Kidney (tissue), 13 donors: ENCODE measurements at regions not wholly inside any gene's neighbourhood (a gene's known extent, or its start where the extent isn't known, plus 50 kb on each side); places are given as distances from the start of the nearest gene placed in this dataset.

Source experiments
- DNase-seq, 5 donors: peaks; one replicate each; pipeline ENCODE4 v3.0.0-alpha.2; 2013 to 2020
- FAIRE-seq: peaks from 2 replicates; lab custom pipeline; 2012; peaks lifted over from hg19 to GRCh38; lab: Jason Lieb, UNC
- H3K27ac ChIP-seq, 2 donors: one replicate each; pipeline ENCODE4 v1.7.0; 2013; ENCODE audit warnings: low read depth in 2 of 2, low read length in 2 of 2, inconsistent platforms in 1 of 2
- H3K27me3 ChIP-seq: one replicate; pipeline ENCODE4 v1.7.1; 2013; ENCODE audit warnings: low read length, inconsistent platforms; ENCODE audit not compliant: control insufficient read depth, insufficient read depth
- H3K36me3 ChIP-seq, 3 donors: one replicate each; pipeline versions ENCODE4 v1.7.0 to v1.7.1; 2013; ENCODE audit warnings: low read length in 3 of 3, control low read depth in 1 of 3, inconsistent platforms in 1 of 3; ENCODE audit not compliant: insufficient read depth in 3 of 3, control insufficient read depth in 2 of 3
- H3K4me1 ChIP-seq, 3 donors: one replicate each; pipeline versions ENCODE4 v1.7.0 to v1.7.1; 2013; ENCODE audit warnings: low read length in 3 of 3, inconsistent platforms in 1 of 3, low read depth in 1 of 3; ENCODE audit not compliant: control insufficient read depth in 2 of 3, insufficient read depth in 2 of 3
- H3K4me3 ChIP-seq, 3 donors: one replicate each; pipeline versions ENCODE4 v1.7.0 to v1.8.1; 2013; ENCODE audit warnings: low read length in 3 of 3, control low read depth in 1 of 3, inconsistent platforms in 1 of 3
- H3K9ac ChIP-seq, 3 donors: one replicate each; pipeline versions ENCODE4 v1.7.0 to v1.7.1; 2013; ENCODE audit warnings: low read length in 3 of 3, control low read depth in 1 of 3, inconsistent platforms in 1 of 3
- H3K9me3 ChIP-seq, 3 donors: one replicate each; pipeline versions ENCODE4 v1.7.0 to v1.7.1; 2013; ENCODE audit warnings: low read length in 3 of 3, control low read depth in 1 of 3, inconsistent platforms in 1 of 3; ENCODE audit not compliant: control insufficient read depth in 2 of 3, insufficient read depth in 1 of 3
- intact Hi-C: fragments of 100-400 bp; cut with DNase I; formaldehyde crosslinking; loops from one replicate; pipeline ENCODE4 v1.11.1; 2022
- TF ChIP-seq, protein P1 (sequence below): IDR thresholded peaks from 3 replicates; pipeline ENCODE4 v1.5.1; 2012; ENCODE audit warnings: mild to moderate bottlenecking, moderate library complexity, borderline replicate concordance; ENCODE audit not compliant: insufficient read depth; ENCODE audit errors: extremely low read depth
- donor health status: control.
- donor health status: control.
- donor health status: control.
- donor health status: control.
- donor health status: control.
- donor health status: DM: yes; HTN: yes; CAD: no.
- donor health status: Normal renal cell carcinoma (clear cell type).

DNA sequence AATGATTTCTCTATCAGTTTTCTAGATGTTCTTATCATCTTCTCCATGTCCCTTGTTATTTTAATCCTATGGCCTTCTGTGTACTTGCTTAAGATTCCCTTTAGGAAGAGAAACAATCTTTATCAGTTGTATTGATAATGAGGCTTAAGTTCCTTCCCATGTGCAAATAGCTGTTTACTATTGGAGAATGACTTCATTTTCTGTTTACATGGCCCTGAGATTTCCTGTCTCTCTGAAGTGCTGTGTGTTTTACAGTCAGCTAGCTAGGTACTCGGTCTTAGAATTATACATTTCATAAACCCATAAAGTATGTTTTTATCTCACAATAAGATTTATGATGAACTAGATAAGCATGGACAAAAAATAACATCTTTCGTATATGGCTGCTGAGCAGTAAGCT is 67.5 kb upstream of the CCDC179 start:
- Histone ChIP-seq H3K4me3 (no peak overlapping the region), H3K27ac (no peak overlapping the region), H3K36me3 (no peaks in the 10 kb centered on the region), H3K9ac (no peak overlapping the region), H3K4me1 (no peaks in the 10 kb centered on the region), H3K9me3 (no peaks in the 10 kb centered on the region), H3K27me3 (no peaks in the 10 kb centered on the region)
- FAIRE-seq: no peak
- DNase-seq: no peak
- TF ChIP-seq, protein P1, sequence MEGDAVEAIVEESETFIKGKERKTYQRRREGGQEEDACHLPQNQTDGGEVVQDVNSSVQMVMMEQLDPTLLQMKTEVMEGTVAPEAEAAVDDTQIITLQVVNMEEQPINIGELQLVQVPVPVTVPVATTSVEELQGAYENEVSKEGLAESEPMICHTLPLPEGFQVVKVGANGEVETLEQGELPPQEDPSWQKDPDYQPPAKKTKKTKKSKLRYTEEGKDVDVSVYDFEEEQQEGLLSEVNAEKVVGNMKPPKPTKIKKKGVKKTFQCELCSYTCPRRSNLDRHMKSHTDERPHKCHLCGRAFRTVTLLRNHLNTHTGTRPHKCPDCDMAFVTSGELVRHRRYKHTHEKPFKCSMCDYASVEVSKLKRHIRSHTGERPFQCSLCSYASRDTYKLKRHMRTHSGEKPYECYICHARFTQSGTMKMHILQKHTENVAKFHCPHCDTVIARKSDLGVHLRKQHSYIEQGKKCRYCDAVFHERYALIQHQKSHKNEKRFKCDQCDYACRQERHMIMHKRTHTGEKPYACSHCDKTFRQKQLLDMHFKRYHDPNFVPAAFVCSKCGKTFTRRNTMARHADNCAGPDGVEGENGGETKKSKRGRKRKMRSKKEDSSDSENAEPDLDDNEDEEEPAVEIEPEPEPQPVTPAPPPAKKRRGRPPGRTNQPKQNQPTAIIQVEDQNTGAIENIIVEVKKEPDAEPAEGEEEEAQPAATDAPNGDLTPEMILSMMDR: no peak
- intact Hi-C loops: no loop called here

- no peak for FAIRE-seq
- intact Hi-C loops: no loop called here
These were observed 68.1 kb upstream of the CCDC179 start for GRCh38 chr11:22928207-22928917.

DNA sequence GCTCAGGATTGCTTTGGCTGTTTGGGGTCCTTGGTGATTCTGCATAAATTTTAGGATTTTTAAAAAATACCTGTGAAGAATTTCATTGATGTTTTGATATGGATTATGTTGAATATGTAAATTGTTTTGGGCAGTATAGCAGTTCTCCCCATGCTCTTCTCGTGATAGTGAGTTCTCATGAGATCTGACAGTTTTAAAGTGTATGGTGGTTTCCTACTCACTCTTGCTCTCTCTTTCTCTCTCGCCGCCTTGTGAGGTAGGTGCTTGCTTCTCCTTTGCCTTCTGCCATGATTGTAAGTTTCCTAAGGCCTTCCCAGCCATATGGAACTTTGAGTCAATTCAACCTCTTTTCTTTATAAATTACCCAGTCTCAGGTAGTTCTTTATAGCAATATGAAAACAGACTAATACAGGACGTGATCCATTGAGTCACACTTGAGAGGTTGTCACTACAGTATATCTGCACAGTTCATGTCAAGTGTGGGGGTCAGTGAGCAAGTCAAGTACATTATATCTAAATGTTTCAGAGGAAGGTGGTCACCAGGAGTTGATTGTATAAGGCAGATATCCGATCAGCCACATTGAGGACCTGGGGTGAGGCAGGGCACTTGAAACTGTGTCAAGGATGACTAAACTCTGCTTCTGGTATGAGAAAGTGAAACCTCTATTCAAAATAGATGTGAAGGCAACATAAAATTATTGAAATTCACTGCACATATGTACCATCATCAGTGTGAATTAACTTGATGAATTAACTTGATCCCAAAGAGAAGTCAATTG is 70.7 kb upstream of the CCDC179 start:
- Histone ChIP-seq H3K4me3 (no peak overlapping the region), H3K9ac (no peak overlapping the region), H3K4me1 (no peaks in the 10 kb centered on the region), H3K36me3 (no peaks in the 10 kb centered on the region), H3K27me3 (no peaks in the 10 kb centered on the region), H3K27ac (no peak overlapping the region), H3K9me3 (no peaks in the 10 kb centered on the region)
- TF ChIP-seq, protein P1: no peak
- intact Hi-C loops: no loop called here
- FAIRE-seq (no peak), DNase-seq (no peak)

More at GRCh38 chr11:22928207-22928917, 68.1 kb upstream of the CCDC179 start:
- no peak overlapping the region for H3K4me3 ChIP-seq
- TF ChIP-seq, protein P1: no peak
- DNase-seq: no peak
- no peaks in the 10 kb centered on the region for H3K27me3 ChIP-seq
- no peaks in the 10 kb centered on the region for H3K36me3 ChIP-seq
- H3K4me1 ChIP-seq: no peaks in the 10 kb centered on the region
- H3K9me3 ChIP-seq: no peaks in the 10 kb centered on the region
- H3K27ac ChIP-seq: no peak overlapping the region
- H3K9ac ChIP-seq: no peak overlapping the region
